ENCODE measurements at regions not wholly inside any gene's neighbourhood (a gene's known extent, or its start where the extent isn't known, plus 50 kb on each side); places are given as distances from the start of the nearest gene placed in this dataset.

DNA sequence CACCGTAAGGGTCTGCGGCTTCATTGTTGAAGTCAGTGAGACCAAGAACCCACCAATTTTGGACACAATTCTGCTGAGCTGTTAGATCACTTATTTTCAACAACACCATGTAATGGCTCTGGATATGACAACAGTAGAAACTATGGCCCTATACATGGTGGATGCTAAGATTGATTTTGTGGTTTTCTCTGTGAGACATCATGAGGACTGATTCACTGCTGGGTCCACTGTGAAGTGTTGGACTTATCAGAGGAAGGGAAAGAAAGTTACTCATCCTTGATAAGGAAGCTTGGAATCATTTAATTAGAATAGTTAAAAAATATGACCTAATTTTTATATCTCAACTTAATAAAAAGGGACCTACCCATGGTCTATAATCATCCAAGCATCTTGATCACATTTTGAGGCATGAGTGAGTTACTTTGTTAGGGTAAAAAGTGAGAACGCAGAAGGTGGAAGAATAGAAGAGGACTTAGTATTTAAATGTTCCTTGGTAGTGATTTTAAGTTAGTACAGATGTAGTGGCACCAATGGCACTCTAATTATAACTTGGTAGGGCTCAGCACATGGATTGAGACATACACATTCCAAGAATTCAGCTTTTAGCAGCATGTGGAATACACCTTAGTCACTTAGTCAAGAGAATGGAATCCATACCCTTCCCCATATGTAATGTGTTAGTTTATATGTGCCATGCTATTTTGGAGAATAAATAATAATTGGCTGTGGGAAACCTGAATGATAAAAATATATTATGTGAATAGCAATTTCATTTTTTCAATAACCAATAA lies 123.5 kb upstream of the CD180 start:
- Mint-ChIP-seq H3K4me3 (no peak overlapping the region), H3K27ac (no peak overlapping the region), H3K36me3 (no peaks in the 10 kb centered on the region), H3K4me1 (peaks cover 0 to 9% (median 0%) of the 10 kb centered on the region in 4 donors), H3K27me3 (peaks cover 11% of the 10 kb centered on the region), H3K9me3 (peaks cover 0 to 4% (median 0%) of the 10 kb centered on the region in 7 donors)
- Histone ChIP-seq H3K27ac (ENCODE audit: insufficient read depth, low read length, poor library complexity, severe bottlenecking) (no peak overlapping the region), H3K27me3 (ENCODE audit: control insufficient read depth, insufficient read depth, low read length) (no peaks in the 10 kb centered on the region), H3K4me3 (ENCODE audit: low read depth, low read length) (no peak overlapping the region), H3K36me3 (ENCODE audit: control insufficient read depth, insufficient read depth, low read length) (no peaks in the 10 kb centered on the region), H3K4me1 (ENCODE audit: control insufficient read depth, insufficient read depth, low read length, poor library complexity, severe bottlenecking) (no peaks in the 10 kb centered on the region), H3K9me3 (ENCODE audit: control insufficient read depth in 2 of 2, low read length in 2 of 2) (no peaks in the 10 kb centered on the region)
- DNase-seq (no peak), ATAC-seq (ENCODE audit: low read depth in 2 of 2) (no peak)

DNA sequence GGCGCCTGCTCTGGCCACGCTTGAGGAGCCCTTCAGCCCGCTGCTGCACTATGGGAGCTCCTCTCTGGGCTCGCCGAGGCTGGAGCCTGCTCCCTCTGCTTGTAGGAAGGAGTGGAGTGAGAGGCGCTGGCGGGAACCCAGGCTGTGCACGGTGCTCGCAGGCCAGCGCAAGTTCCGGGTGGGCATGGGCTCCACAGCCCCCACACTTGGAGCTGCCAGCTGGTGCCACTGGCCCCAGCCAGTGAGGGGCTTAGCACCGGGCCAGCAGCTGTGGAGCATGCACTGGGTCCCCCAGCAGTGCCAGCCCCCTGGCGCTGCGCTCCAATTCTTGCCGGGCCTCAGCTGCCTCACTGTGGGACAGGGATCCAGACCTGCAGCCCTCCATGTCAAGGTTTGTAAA lies 122.1 kb upstream of the CD180 start:
- H3K27me3 Mint-ChIP-seq = peaks cover 11% of the 10 kb centered on the region
- peaks cover 0 to 6% (median 1%) of the 10 kb centered on the region in 7 donors for H3K9me3 Mint-ChIP-seq
- DNase-seq = no peak
- H3K9me3 ChIP-seq (ENCODE audit: control insufficient read depth in 2 of 2, low read length in 2 of 2) = no peaks in the 10 kb centered on the region
- H3K4me1 ChIP-seq (ENCODE audit: control insufficient read depth, insufficient read depth, low read length, poor library complexity, severe bottlenecking) = no peaks in the 10 kb centered on the region
- H3K27ac ChIP-seq (ENCODE audit: insufficient read depth, low read length, poor library complexity, severe bottlenecking) = no peak overlapping the region
- H3K36me3 Mint-ChIP-seq = no peaks in the 10 kb centered on the region
- no peak for ATAC-seq (ENCODE audit: low read depth in 2 of 2)
- no peak overlapping the region for H3K4me3 Mint-ChIP-seq
- H3K27me3 ChIP-seq (ENCODE audit: control insufficient read depth, insufficient read depth, low read length) = no peaks in the 10 kb centered on the region
- H3K4me3 ChIP-seq (ENCODE audit: low read depth, low read length) = no peak overlapping the region
- no peaks in the 10 kb centered on the region for H3K36me3 ChIP-seq (ENCODE audit: control insufficient read depth, insufficient read depth, low read length)
- H3K4me1 Mint-ChIP-seq = peaks cover 0 to 9% (median 0%) of the 10 kb centered on the region in 4 donors
- H3K27ac Mint-ChIP-seq = no peak overlapping the region

DNA sequence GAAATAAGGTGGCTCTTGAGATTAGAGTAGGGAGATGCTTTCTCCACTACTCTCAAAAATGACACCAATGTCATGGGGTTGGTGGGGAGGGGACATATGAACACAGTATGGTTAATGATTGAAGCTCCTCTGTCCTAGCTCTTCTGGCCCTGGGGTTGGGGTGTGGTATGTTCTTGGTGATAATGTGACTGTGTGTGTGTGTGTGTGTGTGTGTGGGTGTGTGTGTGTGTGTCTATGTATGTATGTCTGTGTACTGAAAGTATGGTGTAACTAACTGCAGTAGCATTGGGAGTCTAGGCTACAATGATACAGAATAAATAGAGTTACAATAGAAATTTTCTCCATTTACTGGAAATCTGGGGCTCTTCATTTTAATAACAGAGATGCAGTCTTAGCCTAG lies 121.0 kb upstream of the CD180 start:
- Histone ChIP-seq H3K27ac (ENCODE audit: insufficient read depth, low read length, poor library complexity, severe bottlenecking) (no peak overlapping the region), H3K4me3 (ENCODE audit: low read depth, low read length) (no peak overlapping the region), H3K9me3 (ENCODE audit: control insufficient read depth in 2 of 2, low read length in 2 of 2) (no peaks in the 10 kb centered on the region), H3K27me3 (ENCODE audit: control insufficient read depth, insufficient read depth, low read length) (no peaks in the 10 kb centered on the region), H3K36me3 (ENCODE audit: control insufficient read depth, insufficient read depth, low read length) (no peaks in the 10 kb centered on the region), H3K4me1 (ENCODE audit: control insufficient read depth, insufficient read depth, low read length, poor library complexity, severe bottlenecking) (no peaks in the 10 kb centered on the region)
- Mint-ChIP-seq H3K27me3 (peaks cover 9% of the 10 kb centered on the region), H3K36me3 (no peaks in the 10 kb centered on the region), H3K27ac (peak overlapping the region in 1 of 3 donors; percentile 22), H3K4me1 (peaks cover 0 to 9% (median 0%) of the 10 kb centered on the region in 4 donors), H3K9me3 (peaks cover 0 to 7% (median 3%) of the 10 kb centered on the region in 7 donors), H3K4me3 (no peak overlapping the region)
- ATAC-seq (ENCODE audit: low read depth in 2 of 2) = no peak
- no peak for DNase-seq

DNA sequence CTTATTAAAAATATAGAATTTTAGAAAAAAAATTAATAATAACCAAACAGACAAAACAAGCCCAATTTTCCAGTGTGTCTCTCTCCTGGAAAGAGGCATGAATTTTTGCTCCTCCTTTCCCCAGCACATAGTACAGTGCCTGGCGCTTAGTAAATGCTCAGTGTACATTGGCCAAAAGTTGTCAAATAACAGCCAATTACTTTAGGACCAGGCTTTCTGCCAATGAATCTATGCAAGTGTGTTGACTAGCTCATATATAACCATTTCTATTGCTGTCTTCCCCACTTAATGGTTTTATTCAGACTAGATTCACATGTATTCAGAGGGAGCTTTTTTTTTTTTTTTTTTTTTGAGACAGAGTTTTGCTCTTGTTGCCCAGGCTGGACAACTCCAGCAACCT lies 120.1 kb upstream of the CD180 start:
- H3K9me3 Mint-ChIP-seq = peaks cover 0 to 7% (median 3%) of the 10 kb centered on the region in 7 donors
- DNase-seq (no peak), ATAC-seq (ENCODE audit: low read depth in 2 of 2) (no peak)
- H3K27me3 Mint-ChIP-seq = peaks cover 4% of the 10 kb centered on the region
- Histone ChIP-seq H3K9me3 (ENCODE audit: control insufficient read depth in 2 of 2, low read length in 2 of 2) (no peaks in the 10 kb centered on the region), H3K27me3 (ENCODE audit: control insufficient read depth, insufficient read depth, low read length) (no peaks in the 10 kb centered on the region), H3K4me3 (ENCODE audit: low read depth, low read length) (no peak overlapping the region), H3K36me3 (ENCODE audit: control insufficient read depth, insufficient read depth, low read length) (no peaks in the 10 kb centered on the region), H3K4me1 (ENCODE audit: control insufficient read depth, insufficient read depth, low read length, poor library complexity, severe bottlenecking) (no peaks in the 10 kb centered on the region), H3K27ac (ENCODE audit: insufficient read depth, low read length, poor library complexity, severe bottlenecking) (no peak overlapping the region)
- H3K4me3 Mint-ChIP-seq = no peak overlapping the region
- H3K36me3 Mint-ChIP-seq = no peaks in the 10 kb centered on the region
- H3K27ac Mint-ChIP-seq = no peak overlapping the region
- H3K4me1 Mint-ChIP-seq = peaks cover 0 to 9% (median 0%) of the 10 kb centered on the region in 4 donors

DNA sequence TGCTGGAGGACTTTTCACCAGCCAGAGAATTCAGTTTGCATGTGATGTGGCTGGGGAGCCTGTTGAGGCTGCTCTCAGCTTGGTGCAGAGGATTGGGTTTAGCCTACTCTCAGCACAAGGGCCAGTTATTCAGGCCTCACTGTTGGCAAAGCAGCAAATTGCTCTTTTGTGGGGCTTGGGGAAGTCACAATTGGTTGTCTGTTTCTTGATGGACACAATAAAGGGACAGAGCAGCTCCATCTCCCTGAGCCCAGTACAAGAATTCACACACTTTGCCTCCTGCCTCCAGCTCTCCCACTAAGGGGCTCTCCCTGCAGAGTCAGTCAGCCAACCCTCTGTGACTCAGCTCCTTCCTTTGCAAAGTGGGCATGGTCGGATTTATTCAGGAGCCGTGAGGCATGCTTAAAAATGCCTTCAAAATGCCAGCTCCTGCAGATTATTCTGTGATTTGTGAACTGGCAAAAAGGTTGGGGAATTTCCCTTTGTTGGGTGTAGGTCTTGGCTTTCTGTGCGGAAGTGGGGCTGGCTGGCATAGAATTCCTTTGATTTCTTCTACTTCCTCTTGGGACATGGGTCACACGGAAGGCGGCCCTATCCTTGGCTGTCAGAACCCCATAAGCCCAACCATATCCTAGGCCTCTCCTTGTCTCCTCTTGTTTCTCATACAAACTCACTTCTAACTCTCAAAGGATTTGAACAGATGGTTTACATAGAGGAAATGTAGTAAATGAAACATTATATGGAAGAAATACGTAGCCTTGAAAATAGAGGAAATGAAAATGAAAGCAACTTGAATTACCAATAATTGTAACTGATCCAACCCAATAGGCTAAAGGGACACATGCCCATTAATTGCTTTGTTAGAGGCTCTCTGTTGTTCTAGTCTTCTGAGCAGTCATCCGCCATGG lies 118.7 kb upstream of the CD180 start:
- DNase-seq = no peak
- H3K27me3 ChIP-seq (ENCODE audit: control insufficient read depth, insufficient read depth, low read length) = no peaks in the 10 kb centered on the region
- H3K36me3 ChIP-seq (ENCODE audit: control insufficient read depth, insufficient read depth, low read length) = no peaks in the 10 kb centered on the region
- H3K4me1 ChIP-seq (ENCODE audit: control insufficient read depth, insufficient read depth, low read length, poor library complexity, severe bottlenecking) = no peaks in the 10 kb centered on the region
- Mint-ChIP-seq H3K27me3 (peaks cover 4% of the 10 kb centered on the region), H3K4me1 (peaks cover 0 to 10% (median 0%) of the 10 kb centered on the region in 4 donors), H3K36me3 (no peaks in the 10 kb centered on the region), H3K4me3 (no peak overlapping the region), H3K27ac (peak overlapping the region in 2 of 3 donors; percentile 25 to 53), H3K9me3 (peaks cover 0 to 10% (median 3%) of the 10 kb centered on the region in 7 donors)
- no peak overlapping the region for H3K27ac ChIP-seq (ENCODE audit: insufficient read depth, low read length, poor library complexity, severe bottlenecking)
- ATAC-seq (ENCODE audit: low read depth in 2 of 2) = no peak
- no peak overlapping the region for H3K4me3 ChIP-seq (ENCODE audit: low read depth, low read length)
- H3K9me3 ChIP-seq (ENCODE audit: control insufficient read depth in 2 of 2, low read length in 2 of 2) = no peaks in the 10 kb centered on the region

DNA sequence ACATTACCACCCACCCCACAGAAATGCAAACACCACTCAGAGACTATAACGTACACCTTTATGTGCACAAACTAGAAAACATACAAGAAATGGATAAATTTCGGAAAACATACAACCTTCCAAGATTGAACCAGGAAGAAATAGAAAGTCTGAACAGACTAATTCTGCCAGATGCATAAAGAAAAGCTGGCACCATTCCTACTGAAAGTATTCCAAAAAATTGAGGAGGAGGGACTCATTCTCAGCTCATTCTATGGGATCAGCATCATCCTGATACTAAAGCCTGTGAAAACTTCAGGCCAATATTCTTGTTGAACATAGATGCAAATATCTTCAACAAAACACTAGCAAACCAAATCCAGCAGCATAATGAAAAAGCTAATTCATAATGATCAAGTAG lies 115.1 kb upstream of the CD180 start:
- ATAC-seq (ENCODE audit: low read depth in 2 of 2) (no peak), DNase-seq (no peak)
- Mint-ChIP-seq H3K27me3 (peaks cover 4% of the 10 kb centered on the region), H3K4me1 (peaks cover 0 to 12% (median 4%) of the 10 kb centered on the region in 4 donors), H3K27ac (no peak overlapping the region), H3K4me3 (no peak overlapping the region), H3K9me3 (peaks cover 0 to 15% (median 3%) of the 10 kb centered on the region in 7 donors), H3K36me3 (no peaks in the 10 kb centered on the region)
- no peaks in the 10 kb centered on the region for H3K4me1 ChIP-seq (ENCODE audit: control insufficient read depth, insufficient read depth, low read length, poor library complexity, severe bottlenecking)
- no peaks in the 10 kb centered on the region for H3K27me3 ChIP-seq (ENCODE audit: control insufficient read depth, insufficient read depth, low read length)
- no peak overlapping the region for H3K27ac ChIP-seq (ENCODE audit: insufficient read depth, low read length, poor library complexity, severe bottlenecking)
- no peaks in the 10 kb centered on the region for H3K9me3 ChIP-seq (ENCODE audit: control insufficient read depth in 2 of 2, low read length in 2 of 2)
- no peaks in the 10 kb centered on the region for H3K36me3 ChIP-seq (ENCODE audit: control insufficient read depth, insufficient read depth, low read length)
- H3K4me3 ChIP-seq (ENCODE audit: low read depth, low read length) = no peak overlapping the region

DNA sequence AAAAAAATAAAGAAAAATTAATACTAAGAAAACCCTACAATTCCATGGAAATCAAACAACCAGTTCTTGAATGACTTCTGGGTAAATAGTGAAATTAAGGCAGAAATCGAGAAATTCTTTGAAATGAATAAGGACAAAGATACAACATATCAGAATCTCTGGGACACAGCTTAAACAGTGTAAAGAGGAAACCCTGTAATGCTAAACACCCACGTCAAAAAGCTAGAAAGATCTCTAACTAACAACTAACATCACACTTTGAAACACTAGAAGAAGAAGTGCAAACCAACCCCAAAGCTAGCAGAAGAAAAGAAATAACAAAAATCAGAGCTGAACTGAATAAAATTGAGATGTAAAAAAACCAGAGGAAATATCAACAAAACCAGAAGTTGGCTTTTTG lies 114.6 kb upstream of the CD180 start:
- peaks cover 0 to 15% (median 3%) of the 10 kb centered on the region in 7 donors for H3K9me3 Mint-ChIP-seq
- H3K27ac Mint-ChIP-seq = no peak overlapping the region
- H3K36me3 ChIP-seq (ENCODE audit: control insufficient read depth, insufficient read depth, low read length) = no peaks in the 10 kb centered on the region
- no peaks in the 10 kb centered on the region for H3K27me3 ChIP-seq (ENCODE audit: control insufficient read depth, insufficient read depth, low read length)
- no peaks in the 10 kb centered on the region for H3K9me3 ChIP-seq (ENCODE audit: control insufficient read depth in 2 of 2, low read length in 2 of 2)
- DNase-seq (no peak), ATAC-seq (ENCODE audit: low read depth in 2 of 2) (no peak)
- H3K4me3 ChIP-seq (ENCODE audit: low read depth, low read length) = no peak overlapping the region
- H3K4me1 ChIP-seq (ENCODE audit: control insufficient read depth, insufficient read depth, low read length, poor library complexity, severe bottlenecking) = no peaks in the 10 kb centered on the region
- no peak overlapping the region for H3K4me3 Mint-ChIP-seq
- H3K27me3 Mint-ChIP-seq = peaks cover 4% of the 10 kb centered on the region
- no peak overlapping the region for H3K27ac ChIP-seq (ENCODE audit: insufficient read depth, low read length, poor library complexity, severe bottlenecking)
- no peaks in the 10 kb centered on the region for H3K36me3 Mint-ChIP-seq
- H3K4me1 Mint-ChIP-seq = peaks cover 0 to 13% (median 6%) of the 10 kb centered on the region in 4 donors
